ENCODE measurements at regions not wholly inside any gene's neighbourhood (a gene's known extent, or its start where the extent isn't known, plus 50 kb on each side); places are given as distances from the start of the nearest gene placed in this dataset.

GRCh38 chr3:148625991-148626390 lies 71.7 kb upstream of the AGTR1 start:
- no peak for TF ChIP-seq REST (IDR thresholded peaks at IDR 0.05; ENCODE audit: insufficient replicate concordance, low read depth)
- no peak for TF ChIP-seq POLR2AphosphoS5 (IDR thresholded peaks at IDR 0.05; ENCODE audit: low read depth)
- TF ChIP-seq CTCF (IDR thresholded peaks at IDR 0.05; ENCODE audit: insufficient read depth, low read length), result no peak
- TF ChIP-seq GABPA (IDR thresholded peaks at IDR 0.05; ENCODE audit: low read depth), result 0 out of 2 replicates have a peak, but pooled peaks have one; percentile 10
- TF ChIP-seq SPI1 (IDR thresholded peaks at IDR 0.05; ENCODE audit: borderline replicate concordance, low read depth), result no peak

Measured in HL-60 (cell line).